Fibroblast of lung (primary cell): ENCODE measurements at regions not wholly inside any gene's neighbourhood (a gene's known extent, or its start where the extent isn't known, plus 50 kb on each side); places are given as distances from the start of the nearest gene placed in this dataset.

Experiments
- EZH2 ChIP-seq: IDR thresholded peaks from 2 replicates; pipeline ENCODE4 v1.5.1; 2012; ENCODE audit warnings: low read length, control low read depth, mild to moderate bottlenecking; ENCODE audit errors: missing control alignments
- TF ChIP-seq, protein P1 (sequence below), 2 donors: IDR thresholded peaks in 1 of 2; conservative IDR thresholded peaks in 1 of 2; 1 replicate in 1 of 2; 2 replicates in 1 of 2; pipeline ENCODE4 v1.5.1; 2011 to 2012; ENCODE audit warnings: low read length in 2 of 2, control low read depth in 1 of 2, inconsistent platforms in 1 of 2, low read depth in 1 of 2, mild to moderate bottlenecking in 1 of 2

DNA sequence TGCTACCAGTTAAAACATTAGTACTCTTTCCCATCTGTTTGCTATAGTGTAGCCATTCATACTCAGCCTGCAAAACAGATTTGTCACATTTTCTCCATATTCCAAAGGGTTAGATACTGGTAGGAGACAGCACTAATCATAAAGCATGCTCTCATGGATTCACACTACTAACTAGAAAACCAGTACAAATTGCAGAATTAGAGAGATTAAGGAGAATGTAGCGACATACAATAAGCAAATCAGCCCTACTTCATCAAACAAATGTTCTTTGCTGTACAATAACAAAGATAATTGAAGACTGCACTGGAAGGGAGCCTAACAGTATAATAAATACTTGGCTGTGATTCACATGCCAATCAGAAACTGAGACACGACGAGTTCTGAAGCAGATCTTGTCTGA lies 368.0 kb upstream of the PRMT6 start:
- TF ChIP-seq, protein P1, sequence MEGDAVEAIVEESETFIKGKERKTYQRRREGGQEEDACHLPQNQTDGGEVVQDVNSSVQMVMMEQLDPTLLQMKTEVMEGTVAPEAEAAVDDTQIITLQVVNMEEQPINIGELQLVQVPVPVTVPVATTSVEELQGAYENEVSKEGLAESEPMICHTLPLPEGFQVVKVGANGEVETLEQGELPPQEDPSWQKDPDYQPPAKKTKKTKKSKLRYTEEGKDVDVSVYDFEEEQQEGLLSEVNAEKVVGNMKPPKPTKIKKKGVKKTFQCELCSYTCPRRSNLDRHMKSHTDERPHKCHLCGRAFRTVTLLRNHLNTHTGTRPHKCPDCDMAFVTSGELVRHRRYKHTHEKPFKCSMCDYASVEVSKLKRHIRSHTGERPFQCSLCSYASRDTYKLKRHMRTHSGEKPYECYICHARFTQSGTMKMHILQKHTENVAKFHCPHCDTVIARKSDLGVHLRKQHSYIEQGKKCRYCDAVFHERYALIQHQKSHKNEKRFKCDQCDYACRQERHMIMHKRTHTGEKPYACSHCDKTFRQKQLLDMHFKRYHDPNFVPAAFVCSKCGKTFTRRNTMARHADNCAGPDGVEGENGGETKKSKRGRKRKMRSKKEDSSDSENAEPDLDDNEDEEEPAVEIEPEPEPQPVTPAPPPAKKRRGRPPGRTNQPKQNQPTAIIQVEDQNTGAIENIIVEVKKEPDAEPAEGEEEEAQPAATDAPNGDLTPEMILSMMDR (conservative IDR thresholded peaks at IDR 0.05 in 1 of 2, IDR thresholded peaks at IDR 0.05 in 1 of 2; ENCODE audit: low read depth in 1 of 2, low read length in 2 of 2), result no peak
- TF ChIP-seq EZH2, result no peak
